ENCODE measurements at regions not wholly inside any gene's neighbourhood (a gene's known extent, or its start where the extent isn't known, plus 50 kb on each side); places are given as distances from the start of the nearest gene placed in this dataset.
"Not testable (repeated sequence)": the region's sequence is repeated elsewhere in the genome, so short reads cannot be mapped to it uniquely, and the experiment has no call there.

DNA sequence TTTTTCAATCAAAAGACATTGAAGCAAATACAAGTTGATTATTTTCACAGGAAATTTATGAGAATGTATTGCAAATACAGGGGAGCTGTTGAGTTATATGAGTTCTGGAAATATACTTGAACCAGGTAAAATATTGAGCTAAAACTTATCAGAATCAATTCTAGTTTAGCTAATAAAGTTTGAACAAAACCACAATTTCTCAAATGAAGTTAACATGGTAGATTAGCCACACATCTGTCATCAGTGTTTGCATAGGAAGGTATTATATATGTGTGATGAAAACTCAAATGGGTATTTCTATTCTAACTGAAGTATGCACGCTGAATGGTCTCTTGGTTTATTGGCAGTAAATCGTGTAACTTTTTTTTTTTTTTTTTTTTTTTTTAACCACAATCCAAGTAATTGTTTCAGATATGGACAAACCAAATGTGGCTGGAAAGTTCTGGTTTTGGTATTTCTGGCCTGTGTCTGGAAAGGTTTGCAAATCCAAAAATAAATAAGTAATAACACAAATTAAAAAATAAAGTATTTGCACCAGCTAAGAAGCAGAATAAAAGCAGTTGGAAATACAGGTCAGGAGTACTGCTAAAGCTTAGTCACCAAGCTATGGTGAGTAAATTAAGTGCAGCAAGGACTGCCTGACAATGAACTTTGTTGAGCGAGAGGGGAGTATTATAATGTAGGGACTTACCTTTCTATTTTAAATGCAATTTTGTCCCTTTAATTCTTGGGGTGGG lies 479.1 kb upstream of the FANCL start:
- no peak for DNase-seq

DNA sequence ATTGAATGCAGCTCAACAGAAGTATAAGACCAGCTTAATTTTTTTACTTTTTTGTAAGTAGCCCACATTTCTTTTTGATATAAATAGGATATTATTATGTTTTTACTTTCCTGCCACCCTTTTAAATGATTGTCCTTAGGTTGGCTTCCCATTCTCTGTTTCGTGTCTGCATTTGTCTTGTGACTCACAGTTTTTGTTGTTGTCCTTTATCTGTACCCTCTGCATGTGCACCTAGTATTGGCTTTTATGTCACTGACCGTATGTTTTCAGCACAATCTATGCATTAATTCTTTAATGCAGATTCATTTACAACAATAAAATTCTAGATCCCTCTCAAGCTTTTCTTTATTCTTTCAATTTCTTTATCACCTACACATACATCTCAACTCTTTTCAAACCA lies 474.2 kb upstream of the FANCL start:
- no peak for DNase-seq

DNA sequence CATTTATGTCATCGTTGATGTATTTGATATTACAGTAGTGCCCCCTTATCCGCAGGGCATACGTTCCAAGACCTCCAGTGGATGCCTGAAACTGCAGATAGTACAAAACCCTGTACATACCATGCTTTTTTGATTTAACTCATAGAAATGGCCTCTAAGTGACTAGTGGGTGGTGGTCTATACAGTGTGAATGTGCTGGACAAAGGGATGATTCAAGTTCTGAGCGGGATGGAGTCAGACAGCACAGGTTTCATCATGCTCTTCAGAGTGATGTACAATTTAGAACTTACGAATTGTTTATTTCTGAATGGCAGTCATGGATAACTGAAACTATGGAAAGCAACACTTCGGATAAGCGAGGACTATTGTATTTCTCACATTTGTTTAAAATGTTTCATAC lies 473.1 kb upstream of the FANCL start:
- DNase-seq, result no peak

DNA sequence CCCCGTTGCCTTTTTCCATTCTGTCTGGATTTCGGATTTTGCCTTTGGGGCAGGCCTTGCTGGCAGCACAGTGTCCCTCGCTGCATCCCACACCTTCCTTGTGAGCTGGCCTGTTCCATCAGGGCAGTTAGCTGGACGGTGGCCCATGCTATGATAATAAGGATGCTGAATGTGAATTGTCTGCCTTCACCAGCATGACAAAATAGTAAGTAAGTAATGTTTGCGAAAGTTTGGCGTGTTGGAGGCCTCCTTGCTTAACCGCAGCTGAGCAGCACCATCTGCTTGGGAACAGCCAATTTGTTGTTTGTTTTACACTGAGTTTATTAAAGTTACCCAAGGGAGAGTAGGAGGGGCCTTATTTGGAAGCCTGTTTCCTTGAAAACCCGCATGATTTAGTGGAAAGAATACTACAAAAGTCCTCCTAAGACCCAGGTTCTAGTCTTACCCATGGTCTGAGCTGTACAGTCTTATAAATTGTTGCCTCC lies 469.7 kb upstream of the FANCL start:
- no peak for DNase-seq

DNA sequence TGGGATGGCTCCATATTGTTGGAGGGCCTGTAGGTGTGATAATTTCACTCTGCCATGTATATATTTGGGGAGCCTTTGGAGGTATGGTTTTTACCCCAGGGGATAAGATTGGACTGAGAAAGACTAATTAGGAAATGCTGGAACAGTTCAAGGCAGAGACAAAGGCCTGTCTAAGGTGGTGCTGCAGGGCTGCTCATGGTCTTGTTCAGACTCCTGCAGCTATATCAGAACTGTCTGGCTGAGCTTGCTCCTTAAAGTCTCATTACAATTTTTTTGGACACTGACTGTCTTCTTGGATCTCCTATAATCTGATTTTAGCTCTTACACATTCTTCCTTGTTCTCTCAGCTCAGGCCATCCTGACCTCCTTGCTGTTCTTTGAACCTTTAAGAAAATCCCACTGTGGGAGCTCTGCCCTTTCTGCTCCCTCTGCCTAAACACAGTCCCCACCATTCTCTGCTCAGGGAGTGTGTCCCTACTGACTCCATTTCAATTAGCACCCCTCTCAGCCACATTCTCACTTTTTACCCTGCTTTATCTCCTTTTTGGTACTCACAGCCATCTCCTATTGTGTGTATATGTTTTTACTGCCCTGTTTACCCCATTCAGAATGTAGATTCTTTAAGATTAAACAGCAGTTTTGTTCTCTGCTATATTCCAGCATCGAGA lies 468.7 kb upstream of the FANCL start:
- DNase-seq, result no peak

DNA sequence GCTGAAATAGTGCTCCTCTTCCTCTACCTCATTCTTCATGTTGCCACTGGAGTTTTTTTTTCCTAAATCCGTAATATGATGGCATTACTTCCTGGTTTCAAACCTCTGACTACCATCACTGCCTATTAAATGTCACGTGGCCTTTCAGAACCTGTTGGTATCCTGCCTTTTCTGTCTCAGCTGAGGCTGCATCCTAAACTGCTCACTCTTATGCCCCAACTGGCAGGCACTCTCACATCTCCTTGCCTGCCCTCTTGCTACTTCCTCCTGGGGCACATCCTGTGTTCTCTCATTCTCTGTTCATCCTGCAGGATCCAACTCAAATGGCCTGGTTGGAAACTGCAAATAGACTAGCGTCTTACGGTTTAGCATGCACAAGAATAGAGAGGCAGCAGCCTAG lies 468.1 kb upstream of the FANCL start:
- no peak for DNase-seq

DNA sequence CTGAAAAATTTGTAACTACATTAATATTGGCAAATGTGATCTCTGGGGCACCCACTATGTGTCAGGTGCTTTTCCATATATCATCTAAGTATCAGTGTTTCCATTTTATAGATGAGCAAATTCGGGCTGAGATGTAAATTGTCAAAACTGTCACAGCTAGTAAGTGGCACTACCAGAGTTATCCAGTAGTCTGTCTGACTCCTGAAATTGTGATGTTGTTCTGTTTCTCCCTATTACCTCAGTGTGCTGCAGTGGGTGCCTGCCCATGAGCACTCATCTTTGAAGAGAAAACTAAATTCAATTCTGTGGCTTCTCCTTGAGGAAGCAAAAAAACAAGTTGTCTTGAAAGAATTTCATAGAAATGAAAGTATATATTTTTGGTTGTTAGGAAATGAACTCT lies 467.4 kb upstream of the FANCL start:
- no peak for DNase-seq

DNA sequence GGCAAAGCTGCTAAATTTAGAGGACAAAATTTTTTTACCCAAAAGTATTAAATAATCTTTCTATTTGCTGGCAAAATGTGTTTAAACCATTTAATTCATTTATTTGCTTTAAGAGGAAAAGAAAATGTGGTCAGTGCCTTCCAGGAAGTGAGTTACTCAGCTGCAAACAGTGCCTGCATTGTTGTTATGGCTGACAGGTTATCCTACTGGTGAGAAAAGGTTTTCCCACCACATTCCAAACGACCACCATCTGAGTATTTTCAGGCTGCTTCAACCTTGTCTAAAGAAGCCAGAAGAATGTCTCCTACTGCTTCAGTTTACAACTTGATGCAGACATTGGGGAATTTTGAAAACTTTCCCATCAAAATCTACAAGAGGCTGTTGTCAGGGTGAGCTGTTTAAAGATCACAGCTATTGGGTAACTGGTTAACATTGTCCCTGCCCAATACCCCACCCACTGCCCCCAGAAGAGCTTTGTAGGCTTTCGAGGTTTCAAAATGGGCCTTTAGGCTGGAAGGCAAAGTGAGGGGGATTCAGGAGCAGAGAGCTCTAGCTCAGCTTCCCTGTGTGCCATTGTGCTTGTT lies 461.3 kb upstream of the FANCL start:
- DNase-seq, result no peak

DNA sequence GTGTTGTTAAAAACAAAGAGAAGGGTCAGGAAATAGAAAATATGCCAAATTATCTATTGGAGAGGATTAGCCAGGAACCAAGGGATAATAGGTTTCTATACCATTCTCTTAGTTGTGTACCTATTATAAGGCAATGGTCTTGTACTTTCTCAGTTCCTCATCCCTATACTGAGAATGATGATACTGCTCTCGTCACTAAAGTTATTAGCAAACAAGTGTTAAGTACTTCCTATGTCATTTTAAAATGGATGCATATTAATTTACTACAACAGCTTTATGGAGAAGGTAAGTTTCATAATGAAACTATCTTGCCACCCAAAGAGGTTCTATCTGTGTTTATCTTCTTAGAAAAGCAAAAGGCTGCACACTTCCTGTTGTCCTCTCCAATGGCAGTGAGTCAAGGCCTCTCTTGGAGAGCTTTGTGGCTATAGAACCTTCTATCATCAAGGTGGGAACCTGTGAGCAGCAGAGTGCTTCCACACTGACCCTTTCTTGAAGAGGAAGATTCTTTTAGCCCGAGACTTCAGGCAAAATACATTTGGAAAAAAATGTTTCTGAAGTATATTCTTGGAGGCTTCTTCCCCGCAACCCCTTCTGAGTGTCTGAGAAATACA lies 460.7 kb upstream of the FANCL start:
- DNase-seq, result no peak

DNA sequence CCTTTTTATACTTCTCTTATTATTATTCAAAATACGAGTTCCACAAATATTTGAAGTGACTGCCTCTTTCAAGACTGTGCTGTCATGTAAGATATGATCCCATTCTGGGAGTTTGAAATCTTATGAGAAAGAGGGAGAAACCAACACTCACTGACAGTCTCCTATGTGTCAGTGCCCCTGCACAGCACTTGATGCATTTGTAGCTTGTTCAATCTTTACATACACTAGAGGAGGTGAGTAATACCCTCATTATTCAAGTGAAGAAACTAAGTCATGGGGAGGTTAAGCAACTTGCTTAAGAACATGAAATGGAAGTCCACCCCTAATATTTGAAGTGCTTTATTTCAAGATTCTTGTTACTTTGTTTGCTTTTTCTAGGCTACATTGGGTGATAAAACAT lies 459.5 kb upstream of the FANCL start:
- DNase-seq, result no peak

DNA sequence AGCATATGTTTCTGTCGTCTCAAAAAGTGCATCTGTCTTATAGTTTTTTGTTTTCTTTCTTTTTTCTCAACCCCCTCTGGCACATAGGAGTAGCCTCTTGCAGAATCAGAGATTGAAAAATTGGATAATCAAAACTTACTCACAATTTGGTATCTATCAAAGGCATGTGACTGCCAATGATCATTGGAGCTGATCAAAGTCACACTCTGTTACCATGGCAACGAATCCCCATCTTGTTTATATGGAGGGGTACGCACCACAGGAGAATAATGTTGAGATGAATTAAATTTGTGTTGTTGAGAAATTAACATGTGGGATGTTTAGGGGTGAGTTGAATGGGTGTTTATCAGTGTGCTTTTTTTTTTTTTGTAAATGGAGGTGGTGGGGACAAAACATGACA lies 458.3 kb upstream of the FANCL start:
- DNase-seq, result no peak

DNA sequence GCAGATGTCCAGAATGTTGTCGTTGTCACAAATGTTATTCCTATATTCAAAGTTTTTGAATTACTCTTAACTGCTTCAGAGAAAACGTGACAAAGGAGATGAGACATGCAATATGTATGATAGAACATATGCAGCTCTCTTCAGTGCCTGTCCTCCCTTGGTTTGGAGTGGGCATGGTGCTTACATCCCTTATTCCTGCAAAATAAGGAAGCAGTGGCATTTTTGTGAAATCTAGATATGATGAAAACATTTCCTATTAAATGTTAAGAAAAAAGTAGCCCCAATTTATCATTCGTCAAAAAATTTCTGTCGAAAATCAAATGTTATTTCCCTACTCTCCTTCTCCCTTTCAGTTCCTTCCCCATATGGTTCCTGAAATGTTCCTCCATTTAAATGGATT lies 457.5 kb upstream of the FANCL start:
- no peak for DNase-seq

DNA sequence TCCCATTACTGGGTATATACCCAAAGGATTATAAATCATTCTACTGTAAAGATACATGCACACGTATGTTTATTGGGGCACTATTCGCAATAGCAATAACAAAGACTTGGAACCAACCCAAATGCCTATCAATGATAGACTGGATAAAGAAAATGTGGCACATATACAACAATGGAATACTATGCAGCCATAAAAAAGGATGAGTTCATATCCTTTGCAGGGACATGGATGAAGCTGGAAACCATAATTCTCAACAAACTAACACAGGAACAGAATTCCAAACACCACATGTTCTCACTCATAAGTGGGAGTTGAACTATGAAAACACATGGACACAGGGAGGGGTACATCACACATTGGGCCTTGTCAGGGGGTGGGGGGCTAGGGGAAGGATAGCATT lies 453.0 kb upstream of the FANCL start:
- DNase-seq, result not testable (repeated sequence)

DNA sequence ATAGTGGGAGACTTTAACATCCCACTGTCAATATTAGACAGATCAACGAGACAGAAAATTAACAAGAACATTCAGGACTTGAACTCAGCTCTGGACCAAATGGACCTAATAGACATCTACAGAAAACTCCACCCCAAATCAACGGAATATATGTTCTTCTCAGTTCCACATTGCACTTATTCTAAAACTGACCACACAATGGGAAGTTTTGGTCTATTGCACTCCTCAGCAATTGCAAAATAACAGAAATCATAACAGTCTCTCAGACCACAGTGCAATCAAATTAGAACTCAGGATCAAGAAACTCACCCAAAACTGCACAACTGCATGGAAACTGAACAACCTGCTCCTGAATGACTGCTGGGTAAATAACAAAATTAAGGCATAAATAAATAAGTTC lies 449.9 kb upstream of the FANCL start:
- DNase-seq, result not testable (repeated sequence)

DNA sequence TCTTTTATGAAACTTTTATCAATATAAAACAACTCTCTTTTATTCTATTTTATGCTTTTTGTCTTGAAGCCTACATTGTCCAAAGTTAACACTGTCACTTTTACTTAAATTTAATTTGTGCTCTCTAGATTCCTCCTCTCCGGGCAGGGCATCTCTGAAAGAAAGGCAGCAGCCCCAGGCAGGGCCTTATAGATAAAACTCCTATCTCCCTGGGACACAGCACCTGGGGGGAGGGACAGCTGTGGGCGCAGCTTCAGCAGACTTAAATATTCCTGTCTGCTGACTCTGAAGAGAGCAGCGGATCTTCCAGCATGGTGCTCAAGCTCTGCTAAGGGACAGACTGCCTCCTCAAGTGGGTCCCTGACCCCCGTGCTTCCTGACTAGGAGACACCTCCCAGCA lies 447.7 kb upstream of the FANCL start:
- no peak for DNase-seq

DNA sequence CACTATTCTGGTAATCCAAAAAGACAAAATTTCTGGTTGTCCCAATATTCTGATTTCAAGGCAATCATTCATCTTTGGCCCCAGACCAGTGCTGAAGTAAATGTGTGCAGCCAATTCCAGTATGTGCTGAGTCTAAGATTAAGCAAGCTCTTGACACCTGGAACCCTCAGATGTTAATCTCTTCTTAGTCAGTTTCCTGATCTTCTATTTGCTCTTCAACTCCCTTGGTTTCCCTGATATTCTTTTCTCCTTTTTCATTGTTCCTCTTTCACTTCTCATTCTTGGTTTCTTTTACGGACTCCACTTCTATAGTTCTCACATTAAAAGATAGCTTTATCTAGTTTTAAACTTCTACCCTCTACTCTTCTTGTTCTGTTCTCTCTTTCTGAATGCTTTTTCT lies 445.7 kb upstream of the FANCL start:
- no peak for DNase-seq

DNA sequence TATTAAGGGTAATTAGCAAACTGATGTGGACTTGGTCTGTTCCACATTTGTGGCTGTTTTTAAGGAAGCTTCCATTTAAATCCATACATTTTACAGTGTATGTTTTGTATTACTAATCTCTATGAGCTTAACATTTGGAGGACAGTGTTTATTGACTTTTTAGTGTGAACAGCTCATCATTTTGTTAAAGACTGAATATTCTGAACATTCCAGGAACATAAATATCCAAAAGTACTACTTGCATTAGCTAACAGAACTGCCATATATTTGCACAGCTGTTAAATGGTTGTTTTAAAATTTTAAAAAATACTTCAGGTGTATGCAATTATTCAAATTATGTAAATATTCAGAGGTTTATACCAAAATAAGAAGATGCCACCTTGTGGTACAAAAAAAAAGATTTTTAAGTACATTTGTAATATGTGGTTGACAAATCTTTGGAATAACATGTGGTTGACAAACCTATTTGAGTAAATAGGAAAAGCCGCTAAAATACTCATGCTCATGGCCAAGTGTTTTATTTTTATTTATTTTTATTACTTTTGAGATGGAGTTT lies 439.7 kb upstream of the FANCL start:
- DNase-seq, result no peak

DNA sequence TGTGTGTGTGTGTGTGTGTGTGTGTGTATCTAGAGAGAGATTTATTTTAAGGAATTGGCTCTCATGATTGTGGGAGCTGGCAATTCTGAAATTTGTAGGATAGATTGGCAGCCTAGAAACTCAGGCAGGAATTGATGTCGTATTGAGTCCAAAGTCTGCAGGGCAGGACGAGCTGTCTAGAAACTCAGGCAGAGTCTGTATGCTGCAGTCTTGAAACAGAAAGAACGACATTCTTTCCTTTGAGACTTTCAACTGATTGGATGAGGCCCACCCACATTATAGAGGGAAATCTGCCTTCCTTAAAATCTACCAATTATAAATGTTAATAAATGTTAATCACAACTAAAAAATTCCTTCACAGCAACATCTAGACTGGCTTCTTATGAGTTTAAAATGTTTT lies 436.6 kb upstream of the FANCL start:
- no peak for DNase-seq

DNA sequence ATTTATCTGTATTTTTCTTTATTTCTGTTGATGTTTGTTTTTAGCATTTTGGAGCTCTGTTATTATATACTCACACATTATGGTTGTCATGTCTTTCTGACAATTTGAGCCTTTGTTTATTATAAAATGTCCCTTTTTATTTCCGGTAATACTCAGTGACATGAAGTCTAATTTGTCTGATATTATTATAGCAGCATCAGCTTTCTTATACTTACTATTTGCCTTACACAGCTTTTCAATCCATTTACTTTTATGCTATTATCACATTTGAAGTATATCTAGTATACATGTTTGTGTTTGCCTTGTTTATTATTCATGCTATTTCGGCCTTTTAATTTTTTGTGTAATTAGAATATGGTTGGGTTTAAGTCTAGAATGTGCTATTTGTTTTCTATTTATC lies 430.6 kb upstream of the FANCL start:
- no peak for DNase-seq

DNA sequence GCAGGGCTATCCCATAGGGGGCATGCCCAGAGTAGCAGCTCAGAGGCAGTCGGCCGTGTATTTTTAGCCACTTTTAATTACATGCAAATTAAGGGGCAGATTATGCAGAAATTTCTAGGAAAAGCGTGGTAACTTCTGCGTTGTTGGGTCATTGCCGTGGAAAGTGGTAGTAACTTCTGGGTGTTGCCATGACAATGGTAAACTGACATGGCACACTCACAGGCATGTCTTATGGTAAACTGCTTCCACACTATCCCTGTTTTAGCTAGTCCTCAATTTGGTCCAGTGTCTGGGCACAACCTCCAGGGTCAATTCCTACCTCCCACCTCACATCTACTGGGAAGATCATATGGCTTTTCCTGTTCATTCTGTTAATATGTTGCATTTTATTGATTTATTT lies 428.9 kb upstream of the FANCL start:
- no peak for DNase-seq

DNA sequence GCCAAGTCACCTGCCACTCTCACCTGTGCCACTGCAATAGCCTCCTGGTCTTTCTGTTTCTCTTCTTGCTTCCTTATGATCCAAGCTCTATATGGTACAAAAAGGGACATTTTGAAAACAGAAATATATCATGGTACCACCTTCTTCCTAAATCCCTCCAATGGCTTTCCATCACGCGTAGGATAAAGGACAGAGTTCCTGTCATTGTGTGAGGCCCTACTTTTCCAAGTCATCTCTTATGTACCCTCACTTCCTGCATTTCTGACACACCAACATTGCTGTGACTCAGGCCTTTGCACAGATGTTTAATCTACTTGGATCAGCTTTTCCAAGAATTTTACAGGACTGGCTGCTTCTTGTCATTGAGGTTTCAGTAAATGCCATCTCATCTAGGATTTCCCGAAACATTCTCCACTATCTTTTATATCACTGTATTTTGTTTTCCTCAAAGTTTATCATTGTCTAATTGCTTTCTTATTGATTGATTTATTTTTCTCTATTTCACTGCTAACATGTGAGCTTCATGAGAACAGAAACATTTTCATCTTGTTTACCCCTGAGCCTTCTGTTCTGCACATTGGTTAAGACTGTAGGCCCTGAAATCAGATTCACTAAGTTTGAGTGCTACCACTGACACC lies 426.1 kb upstream of the FANCL start:
- no peak for DNase-seq

DNA sequence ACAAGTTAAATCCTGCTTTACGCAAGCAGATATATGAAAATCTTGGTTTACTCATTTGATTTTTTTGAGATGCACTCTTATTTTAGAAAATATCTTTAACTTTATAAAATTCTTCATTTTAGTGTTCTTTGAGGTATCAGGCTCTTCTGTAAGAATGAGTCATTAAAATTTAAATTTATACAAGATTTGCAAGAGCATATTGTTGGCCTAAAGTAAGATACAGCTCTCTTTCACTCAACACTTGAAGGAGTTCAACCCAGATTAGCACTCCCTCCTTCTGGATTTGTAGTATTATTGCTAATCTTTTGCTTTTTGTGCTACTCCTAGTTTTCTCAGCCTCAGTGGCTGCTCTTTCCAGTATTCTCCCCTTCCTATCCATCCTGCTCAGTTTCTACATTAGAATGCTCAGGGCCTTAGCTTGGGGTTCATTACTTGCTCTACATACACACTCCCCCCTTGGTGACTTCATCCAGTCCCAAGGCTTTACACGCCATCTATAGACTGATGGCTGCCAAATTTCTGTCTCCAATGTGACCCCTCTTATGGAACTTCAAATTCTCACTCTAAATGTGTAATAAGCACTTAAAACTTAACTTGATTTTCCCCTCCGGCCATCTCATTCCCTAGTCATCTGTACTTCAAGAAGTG lies 425.3 kb upstream of the FANCL start:
- DNase-seq, result no peak

DNA sequence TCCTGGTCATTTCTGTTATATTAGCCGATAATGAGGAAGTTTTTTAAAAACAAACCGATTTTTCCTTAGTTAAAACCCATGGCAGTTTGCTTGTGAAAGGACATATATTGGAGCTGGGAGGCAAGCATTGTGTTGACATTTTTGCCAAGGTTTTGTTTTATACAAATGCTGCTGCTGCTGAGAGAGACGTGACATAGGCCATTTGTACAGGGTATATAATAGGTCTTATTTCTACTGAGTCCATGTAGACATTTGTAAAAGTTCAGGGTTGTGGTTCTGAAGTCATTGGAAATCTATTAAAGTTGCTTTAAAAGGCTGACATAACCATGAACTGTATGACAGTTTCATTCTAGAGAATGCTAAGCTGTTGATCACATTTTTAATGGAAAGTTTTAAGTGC lies 424.0 kb upstream of the FANCL start:
- DNase-seq, result no peak

All from CD4-positive, alpha-beta T cell treated with Interleukin-12 subunit alpha and Interleukin-12 subunit beta, for 1 hour (primary cell).